ENCODE measurements at regions not wholly inside any gene's neighbourhood (a gene's known extent, or its start where the extent isn't known, plus 50 kb on each side); places are given as distances from the start of the nearest gene placed in this dataset.

GRCh38 chrX:39299615-39300014, 498.4 kb downstream of the MID1IP1 start:
- H3K9me3 ChIP-seq (ENCODE audit: control insufficient read depth, insufficient read depth, low read depth, low read length) = no peaks in the 10 kb centered on the region
- ChIA-PET POLR2A (no interaction called here), CTCF (no interaction called here)
- H3K4me1 ChIP-seq (ENCODE audit: control insufficient read depth, insufficient read depth, low read length) = no peaks in the 10 kb centered on the region
- no peaks in the 10 kb centered on the region for H3K36me3 ChIP-seq (ENCODE audit: control insufficient read depth in 2 of 2, insufficient read depth in 1 of 2, low read length in 2 of 2)
- no peak overlapping the region for H3K27ac ChIP-seq (ENCODE audit: extremely low read depth, low read depth, low read length)
- no peak overlapping the region for H3K4me3 ChIP-seq (ENCODE audit: low read depth, low read length)
- TF ChIP-seq ZNF10 (tag by site-specific recombination; IDR thresholded peaks at IDR 0.05) = no peak
- TF ChIP-seq ZNF335 (tag by site-specific recombination; conservative IDR thresholded peaks at IDR 0.05) = no peak
- TF ChIP-seq ZNF645 (tag by site-specific recombination; IDR thresholded peaks at IDR 0.05) = no peak
- no peak for TF ChIP-seq ZNF518A (tag by site-specific recombination; conservative IDR thresholded peaks at IDR 0.05; ENCODE audit: low read depth)
- TF ChIP-seq SP2 (tag by site-specific recombination; IDR thresholded peaks at IDR 0.05) = no peak
- no peak for TF ChIP-seq SCRT2 (tag by site-specific recombination; IDR thresholded peaks at IDR 0.05)
- TF ChIP-seq ZNF549 (tag by site-specific recombination; IDR thresholded peaks at IDR 0.05) = no peak
- TF ChIP-seq ZNF24 (tag by site-specific recombination; IDR thresholded peaks at IDR 0.05) = no peak
- no peak for TF ChIP-seq ZBTB44 (tag by site-specific recombination; IDR thresholded peaks at IDR 0.05)
- no peak for TF ChIP-seq ZNF623 (tag by site-specific recombination; IDR thresholded peaks at IDR 0.05)

- CTCF ChIA-PET = no interaction called here
- Histone ChIP-seq H3K36me3 (ENCODE audit: control insufficient read depth in 2 of 2, insufficient read depth in 1 of 2, low read length in 2 of 2) (no peaks in the 10 kb centered on the region), H3K9me3 (ENCODE audit: control insufficient read depth, insufficient read depth, low read depth, low read length) (no peaks in the 10 kb centered on the region), H3K27ac (ENCODE audit: extremely low read depth, low read depth, low read length) (no peak overlapping the region), H3K4me3 (ENCODE audit: low read depth, low read length) (no peak overlapping the region), H3K4me1 (ENCODE audit: control insufficient read depth, insufficient read depth, low read length) (no peaks in the 10 kb centered on the region)
- POLR2A ChIA-PET = no interaction called here
- TF ChIP-seq ZNF26 (tag by site-specific recombination; IDR thresholded peaks at IDR 0.05) = no peak
- no peak for TF ChIP-seq ZNF548 (tag by site-specific recombination; IDR thresholded peaks at IDR 0.05)
- TF ChIP-seq GFI1B (tag by site-specific recombination; IDR thresholded peaks at IDR 0.05) = no peak
- TF ChIP-seq ZNF138 (tag by site-specific recombination; IDR thresholded peaks at IDR 0.05; ENCODE audit: borderline replicate concordance) = no peak
- TF ChIP-seq ZNF518A (tag by site-specific recombination; conservative IDR thresholded peaks at IDR 0.05; ENCODE audit: low read depth) = no peak
- TF ChIP-seq WT1 (tag by site-specific recombination; IDR thresholded peaks at IDR 0.05) = no peak
- TF ChIP-seq ZNF155 (tag by site-specific recombination; IDR thresholded peaks at IDR 0.05) = no peak
- TF ChIP-seq ZNF146 (tag by site-specific recombination; IDR thresholded peaks at IDR 0.05) = no peak
- no peak for TF ChIP-seq INSM2 (tag by site-specific recombination; IDR thresholded peaks at IDR 0.05)
- TF ChIP-seq ZNF510 (tag by site-specific recombination; IDR thresholded peaks at IDR 0.05; ENCODE audit: insufficient replicate concordance) = no peak
- TF ChIP-seq ZNF677 (tag by site-specific recombination; IDR thresholded peaks at IDR 0.05) = no peak
Observed at GRCh38 chrX:39301036-39301435, 499.8 kb downstream of the MID1IP1 start.

All from HEK293 (cell line).